Ectodermal cell (in vitro differentiated cells): ENCODE measurements at regions not wholly inside any gene's neighbourhood (a gene's known extent, or its start where the extent isn't known, plus 50 kb on each side); places are given as distances from the start of the nearest gene placed in this dataset.

ENCODE experiments used
- H3K27ac ChIP-seq: 2 replicates; pipeline ENCODE4 v1.7.0; 2013; ENCODE audit warnings: mild to moderate bottlenecking, low read depth, low read length; ENCODE audit not compliant: insufficient read depth, poor library complexity, severe bottlenecking
- H3K27me3 ChIP-seq: 2 replicates; pipeline ENCODE4 v1.7.0; 2013; ENCODE audit warnings: mild to moderate bottlenecking, low read length; ENCODE audit not compliant: insufficient read depth, control insufficient read depth, poor library complexity, severe bottlenecking
- H3K36me3 ChIP-seq: one replicate; pipeline ENCODE4 v1.7.0; 2013; ENCODE audit warnings: low read length; ENCODE audit not compliant: control insufficient read depth, insufficient read depth
- H3K4me1 ChIP-seq: one replicate; pipeline ENCODE4 v1.7.0; 2013; ENCODE audit warnings: low read length; ENCODE audit not compliant: control insufficient read depth, insufficient read depth
- H3K4me3 ChIP-seq: 2 replicates; pipeline ENCODE4 v1.7.0; 2013; ENCODE audit warnings: low read depth, low read length, control low read depth; ENCODE audit not compliant: insufficient read depth
- H3K9me3 ChIP-seq: 2 replicates; pipeline ENCODE4 v1.7.0; 2013; ENCODE audit warnings: mild to moderate bottlenecking, low read length, moderate library complexity; ENCODE audit not compliant: control insufficient read depth
- WGBS, 2 experiments: methylation state at CpG; one replicate each; pipeline ENCODE4 v1.1.7; 2013; ENCODE audit warnings: missing lambda C conversion rate in 2 of 2; 5-methylcytosine and 5-hydroxymethylcytosine counted together

DNA sequence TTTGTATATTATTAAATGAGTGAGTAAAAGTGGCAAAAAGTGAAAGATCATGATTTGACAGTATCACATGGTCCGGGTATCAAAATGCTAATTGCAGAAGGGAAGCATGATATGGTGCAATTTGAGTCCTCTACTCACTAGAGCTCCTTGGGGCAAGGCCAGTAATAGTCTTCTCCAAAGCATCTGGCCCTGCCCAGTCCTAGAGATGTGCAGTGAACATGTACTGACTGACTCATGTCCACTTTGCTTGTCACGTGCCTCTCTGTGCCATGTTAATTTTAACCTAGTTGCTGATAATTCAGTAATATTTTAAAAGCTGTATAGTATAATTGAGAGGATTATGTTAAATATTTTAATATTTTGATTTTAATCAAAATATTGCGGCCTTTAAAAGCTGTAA lies 54.6 kb upstream of the TENM3 start:
- WGBS, 2 experiments = 92 to 100% methylated on average over 1 to 2 of the region's 3 CpGs
- H3K27ac ChIP-seq = no peak overlapping the region
- peaks cover 3% of the 10 kb centered on the region for H3K4me1 ChIP-seq
- no peak overlapping the region for H3K4me3 ChIP-seq
- H3K9me3 ChIP-seq = no peaks in the 10 kb centered on the region
- H3K27me3 ChIP-seq = no peaks in the 10 kb centered on the region
- no peaks in the 10 kb centered on the region for H3K36me3 ChIP-seq

DNA sequence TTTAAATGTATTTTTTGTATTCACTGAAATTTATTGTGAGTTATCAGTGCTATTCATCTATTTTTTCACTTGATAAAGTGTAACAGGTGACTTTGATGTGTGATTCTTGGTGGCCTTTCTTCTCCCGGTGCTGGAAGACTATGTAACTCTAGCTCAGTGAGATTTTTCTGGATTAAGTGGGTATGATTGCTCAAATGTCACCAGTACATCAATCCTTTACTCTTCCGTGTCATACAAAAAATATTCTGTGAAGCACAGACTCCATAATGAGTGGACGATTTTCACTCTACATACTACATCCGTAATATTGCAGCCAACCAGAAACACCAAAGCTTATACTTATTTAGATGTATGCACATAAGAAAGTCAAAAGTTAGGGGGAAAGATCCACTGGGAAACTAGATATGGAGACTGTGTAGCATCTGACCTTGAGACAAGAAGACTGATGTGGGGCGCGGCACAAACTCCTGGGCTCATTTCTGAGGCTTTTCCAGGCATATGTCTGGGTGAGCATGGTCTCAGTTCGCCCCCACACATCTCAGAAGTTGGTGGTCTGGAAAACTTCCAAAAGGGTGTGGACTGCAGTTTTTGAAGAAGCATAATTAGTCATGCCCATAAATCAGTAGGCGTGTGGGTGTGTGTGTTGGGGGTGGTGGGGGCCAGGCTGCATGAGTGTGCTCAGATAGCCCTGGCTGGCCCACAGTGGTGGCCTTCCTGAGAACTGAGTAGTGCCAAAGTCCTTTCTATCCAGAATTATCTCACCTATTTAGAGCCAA lies 53.9 kb upstream of the TENM3 start:
- Histone ChIP-seq H3K9me3 (no peaks in the 10 kb centered on the region), H3K27ac (no peak overlapping the region), H3K27me3 (no peaks in the 10 kb centered on the region), H3K36me3 (no peaks in the 10 kb centered on the region), H3K4me1 (peaks cover 3% of the 10 kb centered on the region), H3K4me3 (no peak overlapping the region)
- 91 to 98% methylated on average over 6 to 8 of the region's 8 CpGs for whole genome bisulfite sequencing, 2 experiments

DNA sequence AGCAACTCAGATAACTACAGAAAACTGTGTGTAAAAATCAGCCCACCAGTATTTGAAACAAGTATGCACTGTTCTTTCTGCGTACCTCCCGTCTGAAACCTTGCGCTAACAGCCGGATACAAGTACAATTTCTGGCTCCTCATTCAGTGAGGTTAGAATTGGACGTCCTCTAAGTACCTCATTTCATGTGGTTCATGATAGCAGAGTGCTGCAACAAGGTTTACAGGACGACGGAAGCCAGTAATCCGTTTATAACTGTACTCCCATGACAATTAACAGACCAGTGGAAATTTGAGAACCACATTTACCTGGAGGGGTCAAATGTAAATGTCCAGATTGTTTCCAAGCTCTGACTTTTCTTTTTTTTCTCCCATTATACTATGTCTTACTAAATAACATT lies 52.9 kb upstream of the TENM3 start:
- 91 to 93% methylated on average over 8 of the region's 8 CpGs for WGBS, 2 experiments
- no peak overlapping the region for H3K27ac ChIP-seq

DNA sequence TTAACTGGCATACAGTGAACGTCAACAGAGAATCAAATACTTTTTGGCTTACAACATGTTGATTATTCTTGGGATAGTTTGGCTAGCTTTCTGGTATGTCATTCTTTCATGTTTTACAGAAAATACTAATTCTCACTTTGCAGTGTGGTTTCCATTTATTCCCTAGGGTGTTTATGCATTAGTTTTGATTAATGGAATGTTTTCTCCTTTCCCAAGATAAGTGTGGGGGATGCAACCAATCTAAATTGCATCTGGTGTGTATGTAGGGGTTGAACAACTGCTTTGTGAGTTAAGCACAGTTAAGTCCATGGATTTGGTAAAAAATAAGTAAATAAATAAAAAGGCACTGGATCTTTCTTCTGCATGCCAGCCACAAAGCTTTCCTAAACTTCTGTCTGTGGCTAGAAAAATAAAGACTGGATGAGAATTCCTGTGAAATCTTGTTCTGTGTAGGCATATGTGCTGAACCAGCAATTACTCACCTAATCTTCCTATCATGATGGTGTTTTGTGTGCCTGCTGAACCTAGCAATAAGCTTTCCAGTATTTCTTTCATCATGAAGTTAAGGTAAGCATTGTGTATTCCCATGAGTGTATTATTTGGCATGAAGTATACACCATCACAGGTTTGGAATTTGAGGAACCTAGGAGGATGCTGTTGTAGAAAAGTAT lies 50.6 kb upstream of the TENM3 start:
- Histone ChIP-seq H3K36me3 (no peaks in the 10 kb centered on the region), H3K9me3 (no peaks in the 10 kb centered on the region), H3K27ac (no peak overlapping the region), H3K4me1 (peaks cover 3% of the 10 kb centered on the region), H3K27me3 (no peaks in the 10 kb centered on the region), H3K4me3 (no peak overlapping the region)
- 71 to 100% methylated on average over 1 of the region's 1 CpG for WGBS, 2 experiments

More for the DNA sequence above, 52.9 kb upstream of the TENM3 start:
- H3K27me3 ChIP-seq = no peaks in the 10 kb centered on the region
- H3K4me3 ChIP-seq = no peak overlapping the region
- H3K36me3 ChIP-seq = no peaks in the 10 kb centered on the region
- H3K4me1 ChIP-seq = peaks cover 3% of the 10 kb centered on the region
- no peaks in the 10 kb centered on the region for H3K9me3 ChIP-seq

DNA sequence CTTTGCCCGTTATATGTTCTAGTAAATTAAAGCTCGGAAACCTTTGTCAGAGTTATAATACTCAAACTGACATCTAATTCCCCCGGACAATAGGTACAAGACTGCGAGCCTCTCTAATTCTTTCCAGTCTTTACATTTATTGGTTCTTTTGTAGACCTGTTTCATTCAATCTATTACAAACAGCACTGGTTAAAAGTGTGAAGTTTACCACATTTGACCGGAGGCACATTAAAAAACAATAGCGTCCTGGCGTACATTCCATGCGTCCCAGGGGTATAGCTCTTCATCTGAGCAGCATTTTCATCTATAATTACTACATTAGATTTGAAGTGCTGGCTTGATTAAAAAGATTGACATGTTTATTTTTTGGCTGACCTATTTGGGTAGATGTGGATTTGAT lies 49.9 kb upstream of the TENM3 start:
- Histone ChIP-seq H3K36me3 (no peaks in the 10 kb centered on the region), H3K27ac (no peak overlapping the region), H3K27me3 (no peaks in the 10 kb centered on the region), H3K4me1 (peaks cover 3% of the 10 kb centered on the region), H3K4me3 (no peak overlapping the region), H3K9me3 (no peaks in the 10 kb centered on the region)
- 95 to 98% methylated on average over 4 to 8 of the region's 8 CpGs for WGBS, 2 experiments
